PC-9 (cell line): ENCODE measurements at regions not wholly inside any gene's neighbourhood (a gene's known extent, or its start where the extent isn't known, plus 50 kb on each side); places are given as distances from the start of the nearest gene placed in this dataset.

Experiments used
- BruUV-seq: library from RNA; stranded (reverse); fragments of 400-500 nt; replicated peaks from 2 replicates; lab custom pipeline; 2021; lab: Mats Ljungman, UMichigan
- CTCF ChIA-PET: fragments of 300-600 bp; sonication (Branson Sonifier 250); formaldehyde crosslinking; loops from one replicate; lab custom pipeline; 2022; ENCODE audit warnings: antibody characterized with exemption; lab: Charles Lee
- POLR2A ChIA-PET: fragments of 300-600 bp; sonication (Branson Sonifier 250); formaldehyde crosslinking; loops from one replicate; lab custom pipeline; 2022; ENCODE audit warnings: antibody characterized with exemption; ENCODE audit not compliant: unreplicated experiment; lab: Charles Lee
- DNase-seq, 2 experiments: peaks; one replicate each; pipeline versions ENCODE4 v3.0.0 to v3.0.0-alpha.2; 2015 to 2022; ENCODE audit warnings: mixed read lengths in 1 of 2
- H2AFZ ChIP-seq: fragments of 200-600 bp; sonication (generic); 2 replicates; pipeline ENCODE4 v1.8.1; 2017; ENCODE audit warnings: antibody characterized with exemption
- H3F3A ChIP-seq: fragments of 200-600 bp; sonication (generic); 2 replicates; pipeline ENCODE4 v1.8.1; 2017; ENCODE audit warnings: antibody characterized with exemption, mild to moderate bottlenecking, low read depth; ENCODE audit not compliant: insufficient read depth
- H3K27ac ChIP-seq: fragments of 200-600 bp; sonication (generic); 2 replicates; pipeline ENCODE4 v1.6.1; 2016; ENCODE audit warnings: mixed run types
- H3K27me3 ChIP-seq: fragments of 200-600 bp; sonication (generic); 2 replicates; pipeline ENCODE4 v1.6.1; 2016; ENCODE audit warnings: low read depth, mixed run types; ENCODE audit not compliant: insufficient read depth
- H3K36me3 ChIP-seq: fragments of 200-600 bp; sonication (generic); 2 replicates; pipeline ENCODE4 v1.6.1; 2016; ENCODE audit warnings: low read depth, mixed run types
- H3K4me1 ChIP-seq: fragments of 200-600 bp; sonication (generic); replicated peaks from 2 replicates; pipeline ENCODE4 v1.6.1; 2016; ENCODE audit warnings: mixed run types; ENCODE audit not compliant: insufficient read depth
- H3K4me2 ChIP-seq: fragments of 200-600 bp; sonication (generic); 2 replicates; pipeline ENCODE4 v1.6.1; 2017; ENCODE audit warnings: mixed run types
- H3K4me3 ChIP-seq: fragments of 200-600 bp; sonication (generic); 2 replicates; pipeline ENCODE4 v1.6.1; 2016; ENCODE audit warnings: mixed run types
- H3K79me2 ChIP-seq: fragments of 200-600 bp; sonication (generic); 2 replicates; pipeline ENCODE4 v1.6.1; 2017; ENCODE audit warnings: low read depth, mixed run types
- H3K9me2 ChIP-seq: fragments of 200-600 bp; sonication (generic); 2 replicates; pipeline ENCODE4 v1.8.1; 2017; ENCODE audit warnings: mild to moderate bottlenecking; ENCODE audit not compliant: insufficient read depth
- H3K9me3 ChIP-seq: fragments of 200-600 bp; sonication (generic); 2 replicates; pipeline ENCODE4 v1.8.1; 2016; ENCODE audit warnings: low read depth; ENCODE audit not compliant: insufficient read depth
- H4K20me1 ChIP-seq: fragments of 200-600 bp; sonication (generic); 2 replicates; pipeline ENCODE4 v1.8.1; 2017; ENCODE audit not compliant: insufficient read depth
- EZH2 ChIP-seq: fragments of 200-600 bp; sonication (generic); IDR thresholded peaks from 2 replicates; pipeline ENCODE4 v1.8.0; 2017; ENCODE audit warnings: antibody characterized with exemption, low read depth
- intact Hi-C: fragments of 100-400 bp; cut with micrococcal nuclease; formaldehyde crosslinking; loops from one replicate; pipeline ENCODE4 v1.10.0; 2022; ENCODE audit not compliant: unreplicated experiment
- TF ChIP-seq, protein P1 (sequence below): fragments of 200-600 bp; sonication (generic); conservative IDR thresholded peaks from 2 replicates; pipeline ENCODE4 v1.6.1; 2017; ENCODE audit warnings: mixed run types, antibody characterized with exemption, mild to moderate bottlenecking, moderate library complexity

DNA sequence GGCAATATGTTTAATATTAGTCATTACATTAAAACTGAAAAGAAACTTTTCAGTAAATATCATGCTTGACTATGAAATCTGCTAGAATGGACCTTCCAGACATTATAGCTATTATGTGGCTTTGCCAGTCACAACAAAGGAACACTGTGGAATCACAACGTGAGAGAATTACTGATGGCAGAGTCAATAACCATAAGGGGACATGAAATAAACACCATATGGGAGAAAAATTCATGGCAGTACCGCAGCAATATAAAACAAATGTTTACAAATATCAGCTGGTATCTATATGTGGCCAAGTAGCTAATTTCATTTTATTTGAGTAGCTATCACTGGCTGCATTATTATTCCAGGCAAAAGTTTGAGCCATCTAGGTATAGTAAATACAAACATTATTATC, 1818.6 kb downstream of the PCDH9 start:
- H3K9me2 ChIP-seq, result no peaks in the 10 kb centered on the region; the same call in 1 of the 2 replicates
- intact Hi-C loops, result no loop called here
- no peaks in the 10 kb centered on the region for H3K36me3 ChIP-seq
- no peaks in the 10 kb centered on the region for H3K27me3 ChIP-seq
- TF ChIP-seq, protein P1, sequence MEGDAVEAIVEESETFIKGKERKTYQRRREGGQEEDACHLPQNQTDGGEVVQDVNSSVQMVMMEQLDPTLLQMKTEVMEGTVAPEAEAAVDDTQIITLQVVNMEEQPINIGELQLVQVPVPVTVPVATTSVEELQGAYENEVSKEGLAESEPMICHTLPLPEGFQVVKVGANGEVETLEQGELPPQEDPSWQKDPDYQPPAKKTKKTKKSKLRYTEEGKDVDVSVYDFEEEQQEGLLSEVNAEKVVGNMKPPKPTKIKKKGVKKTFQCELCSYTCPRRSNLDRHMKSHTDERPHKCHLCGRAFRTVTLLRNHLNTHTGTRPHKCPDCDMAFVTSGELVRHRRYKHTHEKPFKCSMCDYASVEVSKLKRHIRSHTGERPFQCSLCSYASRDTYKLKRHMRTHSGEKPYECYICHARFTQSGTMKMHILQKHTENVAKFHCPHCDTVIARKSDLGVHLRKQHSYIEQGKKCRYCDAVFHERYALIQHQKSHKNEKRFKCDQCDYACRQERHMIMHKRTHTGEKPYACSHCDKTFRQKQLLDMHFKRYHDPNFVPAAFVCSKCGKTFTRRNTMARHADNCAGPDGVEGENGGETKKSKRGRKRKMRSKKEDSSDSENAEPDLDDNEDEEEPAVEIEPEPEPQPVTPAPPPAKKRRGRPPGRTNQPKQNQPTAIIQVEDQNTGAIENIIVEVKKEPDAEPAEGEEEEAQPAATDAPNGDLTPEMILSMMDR, result no peak
- no peak for TF ChIP-seq EZH2
- H3K4me1 ChIP-seq, result no peaks in the 10 kb centered on the region
- H2AFZ ChIP-seq, result no peak overlapping the region
- POLR2A ChIA-PET, result no interaction called here
- no peaks in the 10 kb centered on the region for H3F3A ChIP-seq
- DNase-seq, result no peak
- H4K20me1 ChIP-seq, result no peaks in the 10 kb centered on the region
- H3K4me3 ChIP-seq, result no peak overlapping the region
- H3K27ac ChIP-seq, result no peak overlapping the region
- no peaks in the 10 kb centered on the region for H3K79me2 ChIP-seq
- no peak overlapping the region for H3K4me2 ChIP-seq
- H3K9me3 ChIP-seq, result no peaks in the 10 kb centered on the region
- no TSS peak for BruUV-seq
- CTCF ChIA-PET, result no interaction called here

DNA sequence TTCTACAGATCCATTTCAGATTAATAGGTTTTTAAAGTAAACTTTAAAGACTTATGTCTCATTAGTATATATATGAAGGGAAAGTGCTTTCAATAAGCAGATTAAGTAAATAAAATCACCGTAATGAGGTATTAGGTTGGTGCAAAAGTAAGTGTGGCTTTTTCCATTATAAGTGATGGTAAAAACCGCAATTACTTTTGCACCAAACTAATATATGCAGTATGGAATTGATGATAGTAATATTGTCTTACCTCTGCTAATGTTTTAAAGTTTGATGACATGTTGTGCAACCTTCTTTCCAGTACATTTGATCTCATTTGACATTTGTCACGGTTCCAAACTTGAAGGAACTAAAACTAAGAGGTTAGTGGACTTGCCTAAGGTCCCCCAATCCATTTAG, 1819.3 kb downstream of the PCDH9 start:
- Histone ChIP-seq H3K9me3 (no peaks in the 10 kb centered on the region), H3K36me3 (no peaks in the 10 kb centered on the region), H3K27me3 (no peaks in the 10 kb centered on the region), H3K79me2 (no peaks in the 10 kb centered on the region), H3K4me2 (no peak overlapping the region), H2AFZ (no peak overlapping the region), H3K27ac (no peak overlapping the region), H3K4me1 (no peaks in the 10 kb centered on the region), H3F3A (no peaks in the 10 kb centered on the region), H4K20me1 (no peaks in the 10 kb centered on the region), H3K4me3 (no peak overlapping the region), H3K9me2 (no peaks in the 10 kb centered on the region; the same call in 1 of the 2 replicates)
- ChIA-PET CTCF (no interaction called here), POLR2A (no interaction called here)
- no TSS peak for BruUV-seq
- no peak for DNase-seq
- intact Hi-C loops, result no loop called here
- TF ChIP-seq, protein P1, result no peak
- no peak for TF ChIP-seq EZH2

DNA sequence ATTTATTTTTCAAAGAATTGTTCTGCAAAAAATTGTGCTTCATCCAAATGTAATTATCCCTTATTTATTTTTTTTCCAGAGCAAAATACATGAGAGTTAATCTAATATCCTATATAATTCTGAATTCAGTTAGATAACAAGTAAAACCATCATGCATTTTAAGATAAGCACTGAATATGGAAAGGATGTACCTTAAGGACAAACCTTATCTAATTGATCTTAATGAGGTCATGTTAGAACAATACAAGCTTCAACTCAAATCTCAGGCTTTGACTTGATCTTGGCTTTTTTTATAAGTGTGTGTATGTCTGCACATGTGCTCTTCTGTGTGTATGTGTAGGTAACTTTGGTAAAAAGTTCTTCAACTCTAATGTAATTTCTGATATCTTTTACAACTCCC, 1828.8 kb downstream of the PCDH9 start:
- H3K4me2 ChIP-seq, result no peak overlapping the region
- TF ChIP-seq, protein P1, result no peak
- no peaks in the 10 kb centered on the region for H4K20me1 ChIP-seq
- intact Hi-C loops, result no loop called here
- H3K9me3 ChIP-seq, result no peaks in the 10 kb centered on the region
- no peak for DNase-seq
- no peak overlapping the region for H2AFZ ChIP-seq
- POLR2A ChIA-PET, result no interaction called here
- CTCF ChIA-PET, result no interaction called here
- H3F3A ChIP-seq, result no peaks in the 10 kb centered on the region
- H3K4me3 ChIP-seq, result no peak overlapping the region
- peaks cover 3% of the 10 kb centered on the region; the same call in 1 of the 2 replicates for H3K9me2 ChIP-seq
- no TSS peak for BruUV-seq
- no peaks in the 10 kb centered on the region for H3K4me1 ChIP-seq
- H3K36me3 ChIP-seq, result no peaks in the 10 kb centered on the region
- no peaks in the 10 kb centered on the region for H3K79me2 ChIP-seq
- H3K27me3 ChIP-seq, result no peaks in the 10 kb centered on the region
- no peak overlapping the region for H3K27ac ChIP-seq
